Endodermal cell (in vitro differentiated cells): ENCODE measurements at regions not wholly inside any gene's neighbourhood (a gene's known extent, or its start where the extent isn't known, plus 50 kb on each side); places are given as distances from the start of the nearest gene placed in this dataset.

Experiments used
- DNase-seq: peaks from one replicate; pipeline ENCODE4 v3.0.0-alpha.2; 2017
- H3K27ac ChIP-seq: 2 replicates; pipeline ENCODE4 v1.5.1; 2013; ENCODE audit warnings: mild to moderate bottlenecking, low read depth, low read length, moderate library complexity
- H3K27me3 ChIP-seq: 2 replicates; pipeline ENCODE4 v1.6.1; 2013; ENCODE audit warnings: mild to moderate bottlenecking, low read length, moderate library complexity; ENCODE audit not compliant: insufficient read depth, control insufficient read depth, poor library complexity, severe bottlenecking
- H3K36me3 ChIP-seq: 2 replicates; pipeline ENCODE4 v1.7.0; 2013; ENCODE audit warnings: mild to moderate bottlenecking, low read length, moderate library complexity; ENCODE audit not compliant: control insufficient read depth, insufficient read depth
- H3K4me1 ChIP-seq: one replicate; pipeline ENCODE4 v1.7.0; 2013; ENCODE audit warnings: low read length; ENCODE audit not compliant: control insufficient read depth, insufficient read depth
- H3K4me3 ChIP-seq: 2 replicates; pipeline ENCODE4 v1.5.1; 2013; ENCODE audit warnings: mild to moderate bottlenecking, low read length, moderate library complexity
- H3K9ac ChIP-seq: 2 replicates; pipeline ENCODE4 v1.6.1; 2013; ENCODE audit warnings: mild to moderate bottlenecking, low read length, moderate library complexity; ENCODE audit not compliant: poor library complexity, severe bottlenecking; ENCODE audit errors: extremely low read depth
- H3K9me3 ChIP-seq: 2 replicates; pipeline ENCODE4 v1.6.1; 2013; ENCODE audit warnings: mild to moderate bottlenecking, low read length, moderate library complexity; ENCODE audit not compliant: control insufficient read depth
- H3K27ac Mint-ChIP-seq: 2 replicates; pipeline ENCODE4 v1.8.0; 2020; ENCODE audit warnings: mixed read lengths
- H3K27me3 Mint-ChIP-seq: 2 replicates; pipeline ENCODE4 v1.8.0; 2021; ENCODE audit warnings: mild to moderate bottlenecking, mixed read lengths; ENCODE audit not compliant: insufficient read depth
- H3K36me3 Mint-ChIP-seq: 2 replicates; pipeline ENCODE4 v1.8.0; 2020; ENCODE audit warnings: low read depth, mixed read lengths
- H3K4me1 Mint-ChIP-seq: 2 replicates; pipeline ENCODE4 v1.8.0; 2020; ENCODE audit warnings: mixed read lengths
- H3K4me3 Mint-ChIP-seq: 2 replicates; pipeline ENCODE4 v1.8.0; 2020; ENCODE audit warnings: mild to moderate bottlenecking, moderate library complexity, mixed read lengths
- H3K9me3 Mint-ChIP-seq: 2 replicates; pipeline ENCODE4 v1.8.0; 2020; ENCODE audit warnings: mild to moderate bottlenecking, mixed read lengths
- CTCF ChIP-seq: fragments of 200-600 bp; sonication (generic); conservative IDR thresholded peaks from 2 replicates; pipeline ENCODE4 v1.5.0; 2021; ENCODE audit warnings: antibody characterized with exemption, mild to moderate bottlenecking
- WGBS, 2 experiments: methylation state at CpG; one replicate each; pipeline versions ENCODE4 v1.1.5 to v1.1.7; 2013; ENCODE audit warnings: missing lambda C conversion rate in 2 of 2, mixed read lengths in 1 of 2; ENCODE audit not compliant: insufficient coverage in 1 of 2, insufficient read length in 1 of 2; 5-methylcytosine and 5-hydroxymethylcytosine counted together

- Mint-ChIP-seq H3K27me3 (no peaks in the 10 kb centered on the region), H3K36me3 (no peaks in the 10 kb centered on the region), H3K27ac (no peak overlapping the region), H3K9me3 (no peaks in the 10 kb centered on the region), H3K4me1 (no peaks in the 10 kb centered on the region), H3K4me3 (no peak overlapping the region)
- 87 to 100% methylated on average over 1 of the region's 1 CpG for WGBS, 2 experiments
- Histone ChIP-seq H3K36me3 (no peaks in the 10 kb centered on the region), H3K9me3 (no peaks in the 10 kb centered on the region), H3K9ac (no peak overlapping the region), H3K4me3 (no peak overlapping the region), H3K4me1 (no peaks in the 10 kb centered on the region), H3K27ac (no peak overlapping the region), H3K27me3 (no peaks in the 10 kb centered on the region)
- no peak for TF ChIP-seq CTCF
- DNase-seq: no peak
Observed at GRCh38 chr15:53009093-53009492, 219.0 kb upstream of the ONECUT1 start.

GRCh38 chr15:53000409-53000808, 210.3 kb upstream of the ONECUT1 start:
- Mint-ChIP-seq H3K36me3 (no peaks in the 10 kb centered on the region), H3K4me3 (no peak overlapping the region), H3K4me1 (no peaks in the 10 kb centered on the region), H3K27me3 (no peaks in the 10 kb centered on the region), H3K27ac (no peak overlapping the region), H3K9me3 (no peaks in the 10 kb centered on the region)
- Histone ChIP-seq H3K9me3 (no peaks in the 10 kb centered on the region), H3K27me3 (no peaks in the 10 kb centered on the region), H3K36me3 (no peaks in the 10 kb centered on the region), H3K4me1 (no peaks in the 10 kb centered on the region), H3K9ac (no peak overlapping the region), H3K27ac (no peak overlapping the region), H3K4me3 (no peak overlapping the region)
- 59 to 83% methylated on average over 3 to 4 of the region's 4 CpGs for WGBS, 2 experiments
- TF ChIP-seq CTCF: no peak
- no peak for DNase-seq

GRCh38 chr15:52997123-52997522, 207.0 kb upstream of the ONECUT1 start:
- Mint-ChIP-seq H3K27me3 (no peaks in the 10 kb centered on the region), H3K4me1 (no peaks in the 10 kb centered on the region), H3K27ac (no peak overlapping the region), H3K9me3 (peaks cover 4% of the 10 kb centered on the region), H3K36me3 (no peaks in the 10 kb centered on the region), H3K4me3 (no peak overlapping the region)
- Histone ChIP-seq H3K36me3 (no peaks in the 10 kb centered on the region), H3K4me3 (no peak overlapping the region), H3K27ac (no peak overlapping the region), H3K9ac (no peak overlapping the region), H3K27me3 (no peaks in the 10 kb centered on the region), H3K9me3 (no peaks in the 10 kb centered on the region), H3K4me1 (no peaks in the 10 kb centered on the region)
- no peak for DNase-seq
- no peak for TF ChIP-seq CTCF
